Thoracic aorta (tissue), 2 donors: ENCODE measurements at regions not wholly inside any gene's neighbourhood (a gene's known extent, or its start where the extent isn't known, plus 50 kb on each side); places are given as distances from the start of the nearest gene placed in this dataset.

Experiments
- ATAC-seq: fragments of 150-250 bp; one replicate; pipeline ENCODE4 v1.8.0; 2017; ENCODE audit warnings: low read depth; ENCODE audit not compliant: insufficient number of reproducible peaks, low FRiP score
- DNase-seq: peaks from one replicate; pipeline ENCODE4 v3.0.0-alpha.2; 2020; ENCODE audit warnings: low spot score
- H3K27ac ChIP-seq, 2 donors: fragments of 200-600 bp; sonication (generic); 1 replicate in 1 of 2; 2 replicates in 1 of 2; pipeline ENCODE4 v1.5.1; 2016; ENCODE audit warnings: mild to moderate bottlenecking in 2 of 2, moderate library complexity in 2 of 2
- H3K27me3 ChIP-seq: fragments of 200-600 bp; sonication (generic); replicated peaks from 2 replicates; pipeline ENCODE4 v1.6.0; 2016; ENCODE audit warnings: mild to moderate bottlenecking; ENCODE audit not compliant: insufficient read depth
- H3K36me3 ChIP-seq: fragments of 200-600 bp; sonication (generic); one replicate; pipeline ENCODE4 v1.5.1; 2016
- H3K4me1 ChIP-seq, 2 donors: fragments of 200-600 bp; sonication (generic); 1 replicate in 1 of 2; 2 replicates in 1 of 2; pipeline versions ENCODE4 v1.5.1 to v1.6.0; 2016; ENCODE audit warnings: low read depth in 2 of 2, mild to moderate bottlenecking in 1 of 2; ENCODE audit not compliant: control insufficient read depth in 1 of 2
- H3K4me3 ChIP-seq: fragments of 200-600 bp; sonication (generic); 2 replicates; pipeline ENCODE4 v1.5.1; 2016; ENCODE audit warnings: mild to moderate bottlenecking
- H3K9me3 ChIP-seq: fragments of 200-600 bp; sonication (generic); 2 replicates; pipeline ENCODE4 v1.5.1; 2016
- TF ChIP-seq, protein P1 (sequence below): fragments of 200-600 bp; sonication (generic); IDR thresholded peaks from one replicate; pipeline ENCODE4 v1.5.1; 2019; ENCODE audit warnings: antibody characterized with exemption

DNA sequence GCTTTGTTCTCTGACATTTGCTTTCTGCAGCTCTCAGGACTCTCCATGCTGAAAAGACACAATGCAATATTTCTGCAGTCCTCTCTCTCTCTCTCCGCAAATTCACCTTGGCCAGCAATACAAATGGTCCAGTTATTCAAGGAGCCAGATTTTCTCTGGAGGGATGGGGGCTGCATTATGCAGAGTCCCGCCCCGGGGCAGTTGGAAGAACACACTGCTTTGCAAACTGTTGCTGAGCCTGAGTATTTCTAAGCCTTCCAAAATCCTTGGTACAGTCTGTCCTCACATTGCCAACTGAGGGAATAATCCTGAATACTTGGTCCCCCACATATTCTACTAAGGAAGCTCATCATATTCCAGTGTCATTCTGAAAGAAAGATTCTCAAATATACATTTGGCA is 94.3 kb upstream of the ZC3H12C start:
- no peak for DNase-seq
- H3K9me3 ChIP-seq, result no peaks in the 10 kb centered on the region
- no peak for ATAC-seq
- no peak overlapping the region for H3K4me3 ChIP-seq
- peaks cover 4 to 23% of the 10 kb centered on the region in 2 donors for H3K4me1 ChIP-seq
- TF ChIP-seq, protein P1, sequence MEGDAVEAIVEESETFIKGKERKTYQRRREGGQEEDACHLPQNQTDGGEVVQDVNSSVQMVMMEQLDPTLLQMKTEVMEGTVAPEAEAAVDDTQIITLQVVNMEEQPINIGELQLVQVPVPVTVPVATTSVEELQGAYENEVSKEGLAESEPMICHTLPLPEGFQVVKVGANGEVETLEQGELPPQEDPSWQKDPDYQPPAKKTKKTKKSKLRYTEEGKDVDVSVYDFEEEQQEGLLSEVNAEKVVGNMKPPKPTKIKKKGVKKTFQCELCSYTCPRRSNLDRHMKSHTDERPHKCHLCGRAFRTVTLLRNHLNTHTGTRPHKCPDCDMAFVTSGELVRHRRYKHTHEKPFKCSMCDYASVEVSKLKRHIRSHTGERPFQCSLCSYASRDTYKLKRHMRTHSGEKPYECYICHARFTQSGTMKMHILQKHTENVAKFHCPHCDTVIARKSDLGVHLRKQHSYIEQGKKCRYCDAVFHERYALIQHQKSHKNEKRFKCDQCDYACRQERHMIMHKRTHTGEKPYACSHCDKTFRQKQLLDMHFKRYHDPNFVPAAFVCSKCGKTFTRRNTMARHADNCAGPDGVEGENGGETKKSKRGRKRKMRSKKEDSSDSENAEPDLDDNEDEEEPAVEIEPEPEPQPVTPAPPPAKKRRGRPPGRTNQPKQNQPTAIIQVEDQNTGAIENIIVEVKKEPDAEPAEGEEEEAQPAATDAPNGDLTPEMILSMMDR, result no peak
- H3K36me3 ChIP-seq, result no peaks in the 10 kb centered on the region
- no peaks in the 10 kb centered on the region for H3K27me3 ChIP-seq
- no peak overlapping the region for H3K27ac ChIP-seq

DNA sequence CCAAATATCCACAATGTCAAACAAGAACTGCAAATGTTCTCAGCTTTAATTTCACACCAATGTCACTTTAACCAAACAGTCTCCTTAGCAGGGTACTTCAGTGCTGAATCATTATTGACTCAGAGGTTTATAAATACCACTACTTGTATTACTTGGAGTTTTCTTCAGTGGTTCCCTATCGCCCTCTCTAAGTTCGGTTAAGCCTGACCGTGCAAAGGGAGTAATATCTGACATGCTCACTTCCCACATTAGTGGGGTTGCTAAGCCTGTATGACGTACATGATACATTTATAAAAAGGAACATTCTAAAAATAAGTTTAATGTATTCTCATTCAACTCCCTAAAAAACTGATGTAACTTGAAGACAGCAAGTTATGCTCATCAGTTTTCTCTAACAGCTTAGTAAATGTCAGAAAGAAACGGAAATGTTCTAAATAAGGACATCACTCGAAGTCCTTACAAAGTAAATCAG is 93.1 kb upstream of the ZC3H12C start:
- ATAC-seq, result peak; percentile 90
- H3K9me3 ChIP-seq, result no peaks in the 10 kb centered on the region
- TF ChIP-seq, protein P1, result no peak
- no peak for DNase-seq
- no peak overlapping the region for H3K4me3 ChIP-seq
- no peaks in the 10 kb centered on the region for H3K27me3 ChIP-seq
- H3K27ac ChIP-seq, result peak overlapping the region; percentile 37 to 42
- H3K36me3 ChIP-seq, result no peaks in the 10 kb centered on the region
- peaks cover 4 to 23% of the 10 kb centered on the region in 2 donors for H3K4me1 ChIP-seq

DNA sequence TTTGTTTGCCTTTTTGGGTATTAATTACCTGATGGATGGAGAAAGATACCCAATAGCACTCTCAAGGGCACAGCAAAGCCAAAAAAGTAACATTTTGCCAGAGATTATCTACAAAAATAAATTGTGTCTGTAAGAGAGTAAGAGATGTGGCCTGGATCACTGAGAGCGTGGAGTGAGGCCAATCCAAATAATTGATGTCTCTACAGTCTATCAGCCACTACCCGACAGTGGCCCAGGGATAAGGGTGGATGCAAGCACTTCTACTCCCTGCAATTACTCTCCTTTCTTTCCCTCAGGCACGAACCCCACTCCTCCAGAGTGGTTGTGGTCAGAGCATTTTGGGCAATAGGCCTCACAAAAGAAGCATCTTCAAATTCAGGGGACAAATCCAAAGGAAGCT is 92.3 kb upstream of the ZC3H12C start:
- Histone ChIP-seq H3K9me3 (no peaks in the 10 kb centered on the region), H3K4me1 (peaks cover 4 to 23% of the 10 kb centered on the region in 2 donors), H3K4me3 (no peak overlapping the region), H3K36me3 (no peaks in the 10 kb centered on the region), H3K27me3 (no peaks in the 10 kb centered on the region), H3K27ac (peak overlapping the region; percentile 27 to 42)
- DNase-seq (no peak), ATAC-seq (no peak)
- TF ChIP-seq, protein P1, result no peak

DNA sequence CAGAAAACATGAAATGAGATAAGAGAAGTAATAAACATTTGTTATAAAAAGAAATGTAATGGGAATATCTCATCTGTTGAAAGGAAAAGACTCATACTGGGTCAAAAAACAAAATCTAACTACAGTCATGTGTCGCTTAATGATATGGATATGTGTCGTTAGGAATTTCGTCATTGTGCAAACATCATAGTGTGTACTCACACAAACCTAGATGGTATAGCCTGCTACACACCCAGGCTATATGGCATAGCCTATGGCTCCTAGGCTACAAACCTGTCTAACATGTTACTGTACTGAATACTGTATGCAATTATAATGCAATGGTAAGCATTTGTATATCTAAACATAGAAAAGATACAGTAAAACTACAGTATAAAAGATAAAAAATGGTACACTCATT is 89.8 kb upstream of the ZC3H12C start:
- Histone ChIP-seq H3K9me3 (no peaks in the 10 kb centered on the region), H3K4me1 (peaks cover 4 to 23% of the 10 kb centered on the region in 2 donors), H3K27ac (no peak overlapping the region), H3K27me3 (no peaks in the 10 kb centered on the region), H3K36me3 (no peaks in the 10 kb centered on the region), H3K4me3 (no peak overlapping the region)
- no peak for DNase-seq
- TF ChIP-seq, protein P1, result no peak
- ATAC-seq, result no peak

DNA sequence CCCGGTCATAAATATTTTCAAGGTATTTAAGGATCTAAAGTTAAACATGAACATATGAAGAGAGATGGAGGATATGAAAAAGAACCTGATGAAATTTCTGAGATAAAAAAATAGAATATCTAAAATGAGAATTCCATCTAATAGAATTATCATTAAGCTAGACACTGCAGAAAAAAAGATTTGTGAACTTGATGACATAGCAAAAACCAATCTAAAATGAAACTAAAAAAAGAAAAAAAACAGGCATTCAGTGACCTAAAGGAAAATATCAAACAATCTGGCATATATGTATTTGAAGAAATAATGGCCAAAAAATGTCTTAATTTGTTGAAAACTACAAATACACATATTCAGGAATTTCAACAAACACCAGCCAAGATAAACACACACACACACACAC is 81.6 kb upstream of the ZC3H12C start:
- Histone ChIP-seq H3K4me1 (no peaks in the 10 kb centered on the region), H3K27me3 (no peaks in the 10 kb centered on the region), H3K9me3 (peaks cover 14% of the 10 kb centered on the region), H3K36me3 (no peaks in the 10 kb centered on the region), H3K27ac (no peak overlapping the region), H3K4me3 (no peak overlapping the region)
- TF ChIP-seq, protein P1, result no peak
- DNase-seq (no peak), ATAC-seq (no peak)
